Esophagus squamous epithelium (tissue), 5 donors: ENCODE measurements at regions not wholly inside any gene's neighbourhood (a gene's known extent, or its start where the extent isn't known, plus 50 kb on each side); places are given as distances from the start of the nearest gene placed in this dataset.

ENCODE experiments used
- DNase-seq: peaks from one replicate; lab custom pipeline; 2025; lab: John Stamatoyannopoulos, UW
- H3K27ac ChIP-seq, 4 donors: fragments of 200-600 bp; sonication (generic); one replicate each; pipeline ENCODE4 v1.5.1; 2016 to 2019; ENCODE audit warnings: mild to moderate bottlenecking in 1 of 4
- H3K27me3 ChIP-seq, 4 donors: fragments of 200-600 bp; sonication (generic); 1 replicate in 3 of 4; 2 replicates in 1 of 4; pipeline versions ENCODE4 v1.5.1 to v1.6.0; 2017 to 2021; ENCODE audit warnings: antibody characterized with exemption in 1 of 4
- H3K36me3 ChIP-seq, 3 donors: fragments of 200-600 bp; sonication (generic); one replicate each; pipeline ENCODE4 v1.5.1; 2016 to 2019
- H3K4me1 ChIP-seq, 3 donors: fragments of 200-600 bp; sonication (generic); one replicate each; pipeline ENCODE4 v1.5.1; 2017 to 2019
- H3K4me3 ChIP-seq, 4 donors: fragments of 200-600 bp; sonication (generic); 1 replicate in 3 of 4; 2 replicates in 1 of 4; pipeline ENCODE4 v1.5.1; 2016 to 2019; ENCODE audit warnings: mild to moderate bottlenecking in 2 of 4, moderate library complexity in 1 of 4
- H3K9me3 ChIP-seq, 3 donors: fragments of 200-600 bp; sonication (generic); one replicate each; pipeline ENCODE4 v1.5.1; 2016 to 2019
- CTCF ChIP-seq, 6 experiments: fragments of 450-650 bp in 4 of 6; fragments of 200-600 bp in 2 of 6; sonication (generic) in 2 of 6; IDR thresholded peaks; one replicate each; pipeline ENCODE4 v1.5.1; 2016 to 2019; ENCODE audit warnings: antibody characterized with exemption in 6 of 6, mild to moderate bottlenecking in 4 of 6, moderate library complexity in 4 of 6
- POLR2A ChIP-seq, 4 donors: fragments of 450-650 bp; IDR thresholded peaks; one replicate each; pipeline ENCODE4 v1.6.1; 2017; ENCODE audit warnings: antibody characterized with exemption in 4 of 4, mild to moderate bottlenecking in 4 of 4, moderate library complexity in 3 of 4
- WGBS, 2 donors: methylation state at CpG; one replicate each; pipeline ENCODE4 v1.1.5; 2018; 5-methylcytosine and 5-hydroxymethylcytosine counted together
- intact Hi-C: fragments of 100-400 bp; cut with DNase I; formaldehyde crosslinking; loops from one replicate; pipeline ENCODE4 v1.15.0; 2022
- donor health status: DM: yes; HTN: yes; CAD: no.

DNA sequence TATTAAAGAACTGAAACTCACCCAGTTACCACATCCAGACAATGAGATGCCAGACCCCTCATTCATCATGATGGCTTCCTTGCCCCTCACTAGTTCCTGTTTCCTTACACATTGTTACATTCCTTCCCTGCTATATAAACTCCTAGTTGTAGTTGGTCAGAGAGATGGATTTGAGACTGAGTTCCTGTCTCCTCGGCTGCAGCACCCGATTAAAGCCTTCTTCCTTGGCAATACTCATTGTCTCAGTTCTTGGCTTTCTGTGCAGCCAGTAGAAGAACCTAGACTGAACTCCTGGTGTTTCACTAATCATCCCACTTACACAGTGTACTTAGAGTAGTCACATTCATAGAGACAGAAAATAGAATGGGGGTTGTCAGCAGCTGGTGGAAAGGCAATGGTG, 324.7 kb downstream of the TRIML1 start:
- intact Hi-C loops: no loop called here
- Histone ChIP-seq H3K9me3 (no peaks in the 10 kb centered on the region), H3K27ac (no peak overlapping the region), H3K27me3 (no peaks in the 10 kb centered on the region), H3K4me3 (no peak overlapping the region), H3K4me1 (no peaks in the 10 kb centered on the region), H3K36me3 (no peaks in the 10 kb centered on the region)
- no peak for TF ChIP-seq CTCF (IDR thresholded peaks at IDR 0.05)
- TF ChIP-seq POLR2A (IDR thresholded peaks at IDR 0.05): no peak
- 82 to 100% methylated on average over 1 to 2 of the region's 2 CpGs for WGBS, 2 donors
- no peak for DNase-seq

DNA sequence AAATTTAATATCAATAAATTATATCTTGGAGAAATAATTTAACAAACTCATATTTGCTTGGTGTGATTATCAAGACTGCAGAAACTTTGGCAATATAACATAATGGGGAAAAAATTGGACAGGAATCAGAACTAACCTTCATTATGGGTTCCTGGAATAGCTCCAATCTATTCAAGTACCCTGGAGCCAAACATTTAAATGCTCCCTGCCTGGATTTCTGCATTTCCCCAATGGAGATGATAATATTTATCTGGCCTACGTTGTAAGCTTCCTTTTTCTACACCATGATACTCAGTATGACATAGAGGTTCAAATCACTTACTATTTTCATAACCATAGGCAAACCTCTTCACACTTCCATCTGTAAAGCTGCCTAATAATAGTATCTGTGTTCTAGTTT, 326.8 kb downstream of the TRIML1 start:
- Histone ChIP-seq H3K9me3 (no peaks in the 10 kb centered on the region), H3K4me3 (no peak overlapping the region), H3K27me3 (no peaks in the 10 kb centered on the region), H3K4me1 (no peaks in the 10 kb centered on the region), H3K27ac (no peak overlapping the region), H3K36me3 (no peaks in the 10 kb centered on the region)
- intact Hi-C loops: no loop called here
- no peak for DNase-seq
- WGBS, 2 donors: 15 to 17% methylated on average over 1 of the region's 1 CpG
- TF ChIP-seq POLR2A (IDR thresholded peaks at IDR 0.05): no peak
- TF ChIP-seq CTCF (IDR thresholded peaks at IDR 0.05): no peak

GRCh38 chr4:188484256-188484655, 345.0 kb downstream of the TRIML1 start:
- WGBS, 2 donors: 49 to 57% methylated on average over 5 of the region's 5 CpGs
- intact Hi-C loops: no loop called here
- H3K27me3 ChIP-seq: no peaks in the 10 kb centered on the region

DNA sequence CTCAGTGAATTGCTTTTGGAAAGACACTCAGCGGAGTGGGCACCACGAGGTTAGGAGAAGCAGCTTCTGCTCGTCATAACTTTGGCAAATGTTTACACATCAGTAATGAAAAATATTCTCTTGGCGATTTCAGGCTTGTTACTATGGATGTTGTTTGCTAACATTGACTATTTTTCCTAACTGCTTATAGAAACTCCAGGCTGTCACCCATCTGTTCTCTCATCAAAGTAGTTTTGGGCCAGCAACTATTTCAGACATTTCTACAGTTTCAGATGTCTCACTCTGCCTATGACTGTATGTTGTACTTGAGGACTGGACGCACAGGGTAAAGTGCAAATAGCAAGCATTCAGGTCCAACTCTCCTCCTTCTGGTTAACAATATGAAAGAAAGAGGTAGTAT, 346.7 kb downstream of the TRIML1 start:
- TF ChIP-seq CTCF (IDR thresholded peaks at IDR 0.05): no peak
- TF ChIP-seq POLR2A (IDR thresholded peaks at IDR 0.05): no peak
- Histone ChIP-seq H3K27ac (no peak overlapping the region), H3K4me3 (no peak overlapping the region), H3K4me1 (no peaks in the 10 kb centered on the region), H3K36me3 (no peaks in the 10 kb centered on the region), H3K27me3 (no peaks in the 10 kb centered on the region), H3K9me3 (peaks cover 0 to 4% (median 0%) of the 10 kb centered on the region in 3 donors)
- WGBS, 2 donors: 38 to 57% methylated on average over 5 of the region's 5 CpGs
- DNase-seq: no peak
- intact Hi-C loops: no loop called here

More at GRCh38 chr4:188484256-188484655, 345.0 kb downstream of the TRIML1 start:
- TF ChIP-seq POLR2A (IDR thresholded peaks at IDR 0.05) (no peak), CTCF (IDR thresholded peaks at IDR 0.05) (no peak)
- H3K4me1 ChIP-seq: no peaks in the 10 kb centered on the region
- H3K4me3 ChIP-seq: no peak overlapping the region
- H3K27ac ChIP-seq: no peak overlapping the region
- H3K36me3 ChIP-seq: no peaks in the 10 kb centered on the region
- no peak for DNase-seq
- peaks cover 0 to 5% (median 0%) of the 10 kb centered on the region in 3 donors for H3K9me3 ChIP-seq

GRCh38 chr4:188492886-188493285, 353.6 kb downstream of the TRIML1 start:
- no peak overlapping the region for H3K4me3 ChIP-seq
- 37 to 45% methylated on average over 6 of the region's 6 CpGs for WGBS, 2 donors
- no peak overlapping the region for H3K27ac ChIP-seq
- DNase-seq: no peak
- TF ChIP-seq CTCF (IDR thresholded peaks at IDR 0.05) (no peak), POLR2A (IDR thresholded peaks at IDR 0.05) (no peak)
- H3K27me3 ChIP-seq: no peaks in the 10 kb centered on the region
- H3K36me3 ChIP-seq: no peaks in the 10 kb centered on the region
- H3K9me3 ChIP-seq: peaks cover 0 to 3% (median 0%) of the 10 kb centered on the region in 3 donors
- intact Hi-C loops: no loop called here
- H3K4me1 ChIP-seq: no peaks in the 10 kb centered on the region
